HG02571 (cell line): ENCODE measurements at regions not wholly inside any gene's neighbourhood (a gene's known extent, or its start where the extent isn't known, plus 50 kb on each side); places are given as distances from the start of the nearest gene placed in this dataset.
"Not testable (repeated sequence)": the region's sequence is repeated elsewhere in the genome, so short reads cannot be mapped to it uniquely, and the experiment has no call there.

Experiments used
- ATAC-seq: cut with Tn5 transposase; IDR thresholded peaks from one replicate; pipeline ENCODE4 v1.9.1; 2021; ENCODE audit warnings: mild to moderate bottlenecking, moderate library complexity; ENCODE audit not compliant: unreplicated experiment

- peak; percentile 53 for ATAC-seq
Measured at GRCh38 chr9:79471580-79472543, 99.9 kb upstream of the TLE4 start.

DNA sequence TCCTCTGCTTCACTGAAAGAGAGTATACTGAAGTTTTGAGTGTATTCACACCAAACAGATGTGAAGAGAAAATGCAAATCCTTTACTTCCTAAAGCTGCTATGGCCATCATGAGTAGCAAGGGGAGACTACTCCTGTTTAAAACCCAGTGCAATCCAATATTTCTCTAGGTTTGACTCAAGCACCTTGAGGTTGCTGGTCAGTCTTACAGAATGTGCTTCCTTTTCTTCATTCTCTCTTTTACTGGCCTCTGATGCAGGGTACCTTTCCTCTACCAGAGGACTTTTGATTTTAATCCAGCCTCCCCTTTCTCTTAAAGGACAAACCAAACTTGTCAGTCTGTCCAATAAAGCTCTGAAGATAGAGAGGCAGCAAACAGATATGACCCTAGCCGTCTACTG lies 98.1 kb upstream of the TLE4 start:
- no peak for ATAC-seq

DNA sequence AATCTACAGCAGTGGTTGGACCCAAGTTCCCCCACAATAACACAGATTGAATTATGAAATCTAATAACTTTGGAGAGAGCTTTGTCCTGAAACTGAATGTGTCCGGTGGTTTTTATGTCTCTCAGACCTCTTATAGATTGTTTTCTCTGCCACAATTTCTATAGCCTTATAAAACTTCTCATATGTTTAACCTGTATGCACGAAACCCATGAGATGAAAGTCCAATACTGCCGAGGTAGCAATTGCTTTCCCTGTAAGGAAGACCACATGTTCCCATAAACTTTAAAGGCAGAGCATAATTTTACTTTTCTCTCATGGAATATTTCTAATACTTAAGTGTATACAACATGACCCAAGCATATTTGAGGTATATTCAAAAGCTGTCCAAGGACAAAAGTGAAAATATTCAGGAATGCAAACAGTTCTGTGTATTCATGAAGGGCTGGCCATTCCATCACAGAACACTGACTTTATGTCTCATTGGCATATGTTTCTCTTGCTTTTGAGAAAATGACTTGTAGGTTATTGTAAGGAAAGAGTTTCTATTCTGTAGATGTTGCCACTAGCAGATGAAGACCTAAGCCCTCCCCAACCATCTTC lies 94.4 kb upstream of the TLE4 start:
- ATAC-seq: no peak

GRCh38 chr9:79477955-79478771 lies 93.6 kb upstream of the TLE4 start:
- peak; percentile 69 for ATAC-seq

DNA sequence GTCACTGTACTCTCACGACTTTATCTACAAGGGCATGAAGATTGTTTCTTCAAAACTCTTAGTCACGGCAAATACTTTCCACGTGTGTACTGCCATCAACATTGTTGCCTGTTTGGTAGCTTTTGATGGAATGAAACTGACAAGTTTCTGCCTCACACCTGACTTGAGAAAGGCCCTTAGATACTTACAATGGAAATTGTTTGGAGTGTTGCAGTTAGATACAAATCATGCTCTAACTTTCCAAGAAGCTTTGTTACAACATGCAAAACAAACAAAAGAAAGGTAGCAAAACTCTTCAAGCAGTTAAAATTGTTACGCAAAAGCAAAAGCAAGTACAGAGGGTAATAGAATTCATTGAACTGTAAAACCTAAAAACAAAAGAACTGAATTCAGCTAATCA lies 91.1 kb upstream of the TLE4 start:
- ATAC-seq: no peak

DNA sequence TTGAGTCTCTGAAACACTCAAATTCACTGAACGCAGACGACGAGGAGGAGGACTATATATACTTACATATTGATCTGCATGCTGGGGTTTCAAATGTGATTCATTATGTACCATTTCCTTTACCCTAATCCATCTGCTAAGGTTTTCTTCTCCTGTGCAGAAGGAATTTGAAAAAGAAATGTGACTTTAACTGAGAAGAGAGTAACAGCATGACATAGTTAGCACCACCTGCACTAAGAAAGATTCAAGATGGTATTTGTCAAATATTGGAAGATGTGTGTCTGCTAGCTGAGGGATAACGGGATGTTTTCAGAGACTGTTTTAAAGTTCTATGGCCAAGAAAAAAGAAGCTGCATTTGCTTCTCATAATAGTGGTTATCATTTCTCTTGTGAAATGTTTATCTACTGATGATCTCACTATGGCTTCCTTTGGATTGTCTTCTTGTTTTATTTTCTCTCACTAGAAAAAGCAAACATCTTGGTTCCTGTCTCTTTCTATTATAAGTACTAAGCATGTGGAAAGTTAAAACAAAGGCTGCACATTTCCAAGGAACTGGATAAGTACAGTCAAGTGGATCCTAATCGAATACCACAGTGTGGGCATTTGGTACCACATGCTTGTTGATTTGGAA lies 89.8 kb upstream of the TLE4 start:
- ATAC-seq: no peak

DNA sequence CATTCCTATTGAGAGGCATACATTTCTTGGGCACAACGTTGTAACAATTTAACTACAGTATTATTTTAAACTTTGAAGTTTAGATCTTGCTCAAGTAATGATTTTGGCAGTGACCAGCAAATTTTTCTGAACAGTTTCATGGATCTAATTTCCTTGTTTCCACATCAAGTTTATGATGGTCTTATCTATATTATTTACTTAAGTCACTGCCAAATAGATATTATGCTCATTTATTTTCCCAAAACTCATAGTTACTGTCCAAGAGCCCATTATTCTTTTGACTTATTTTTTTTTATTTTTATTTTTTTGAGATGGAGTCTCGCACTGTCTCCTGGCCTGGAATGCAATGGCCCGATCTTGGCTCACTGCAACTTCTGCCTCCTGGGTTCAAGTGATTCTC lies 86.5 kb upstream of the TLE4 start:
- no peak for ATAC-seq

GRCh38 chr9:79489261-79490000 lies 82.3 kb upstream of the TLE4 start:
- ATAC-seq: no peak

- ATAC-seq: no peak
Measured at GRCh38 chr9:79490657-79491248, 81.0 kb upstream of the TLE4 start.

- no peak for ATAC-seq
Measured at GRCh38 chr9:79492092-79493009, 79.4 kb upstream of the TLE4 start.

- ATAC-seq: not testable (repeated sequence)
Measured at GRCh38 chr9:79500196-79500864, 71.4 kb upstream of the TLE4 start.

GRCh38 chr9:79501546-79501945 lies 70.2 kb upstream of the TLE4 start:
- no peak for ATAC-seq

- ATAC-seq: no peak
Measured at GRCh38 chr9:79507801-79508200, 64.0 kb upstream of the TLE4 start.

- ATAC-seq: no peak
Measured at GRCh38 chr9:79512251-79512650, 59.5 kb upstream of the TLE4 start.
